Endothelial cell of umbilical vein (primary cell): ENCODE measurements at regions not wholly inside any gene's neighbourhood (a gene's known extent, or its start where the extent isn't known, plus 50 kb on each side); places are given as distances from the start of the nearest gene placed in this dataset.

Source experiments
- BruUV-seq: library from RNA; stranded (reverse); fragments of 400-500 nt; replicated peaks from 2 replicates; lab custom pipeline; 2021; lab: Mats Ljungman, UMichigan
- CTCF ChIA-PET: fragments of 300-600, 350-600 bp; sonication (Branson Sonifier 250); formaldehyde crosslinking; loops from one replicate; lab custom pipeline; 2021; ENCODE audit warnings: antibody characterized with exemption, inconsistent platforms; lab: Charles Lee
- POLR2A ChIA-PET: fragments of 300-600, 350-600 bp; sonication (Branson Sonifier 250); formaldehyde crosslinking; loops from one replicate; lab custom pipeline; 2021; ENCODE audit warnings: antibody characterized with exemption, inconsistent platforms; lab: Charles Lee
- DNase-seq: peaks from one replicate; pipeline ENCODE4 v3.0.0-alpha.2; 2011; ENCODE audit warnings: low read depth, low spot score
- FAIRE-seq: peaks from 2 replicates; lab custom pipeline; 2011; peaks lifted over from hg19 to GRCh38; lab: Jason Lieb, UNC
- H2AFZ ChIP-seq: 2 replicates; pipeline ENCODE4 v1.6.0; 2012; ENCODE audit warnings: low read depth, low read length, control low read depth, inconsistent platforms
- H3K27ac ChIP-seq: 2 replicates; pipeline ENCODE4 v1.5.1; 2011; ENCODE audit warnings: low read depth, mild to moderate bottlenecking, control low read depth, low read length, moderate library complexity; ENCODE audit not compliant: insufficient read depth
- H3K27me3 ChIP-seq, 2 experiments: 2 replicates each; pipeline versions ENCODE4 v1.6.0 to v1.6.1; 2011; ENCODE audit warnings: low read length in 2 of 2, mixed read lengths in 1 of 2; ENCODE audit not compliant: control insufficient read depth in 2 of 2, insufficient read depth in 2 of 2
- H3K36me3 ChIP-seq, 2 experiments: 2 replicates in 1 of 2; 3 replicates in 1 of 2; pipeline ENCODE4 v1.5.1; 2011; ENCODE audit warnings: low read length in 2 of 2, mild to moderate bottlenecking in 1 of 2, moderate library complexity in 1 of 2; ENCODE audit not compliant: control insufficient read depth in 2 of 2, insufficient read depth in 2 of 2; ENCODE audit errors: extremely low read depth in 1 of 2
- H3K4me1 ChIP-seq: 3 replicates; pipeline ENCODE4 v1.5.1; 2011; ENCODE audit warnings: mild to moderate bottlenecking, low read length; ENCODE audit not compliant: control insufficient read depth, insufficient read depth; ENCODE audit errors: extremely low read depth
- H3K4me2 ChIP-seq: 2 replicates; pipeline ENCODE4 v1.6.1; 2011; ENCODE audit warnings: low read length, control low read depth, mixed read lengths; ENCODE audit not compliant: insufficient read depth
- H3K4me3 ChIP-seq, 3 experiments: fragments of 200-600 bp in 1 of 3; sonication (generic), shearing (Covaris generic) in 1 of 3; replicated peaks in 1 of 3; 2 replicates each; pipeline ENCODE4 v1.5.1; 2011 to 2016; ENCODE audit warnings: control low read depth in 3 of 3, low read length in 3 of 3, mild to moderate bottlenecking in 2 of 3, inconsistent platforms in 1 of 3, low read depth in 1 of 3, moderate library complexity in 1 of 3; ENCODE audit not compliant: insufficient read depth in 1 of 3
- H3K79me2 ChIP-seq: 2 replicates; pipeline ENCODE4 v1.6.0; 2012; ENCODE audit warnings: low read length, inconsistent platforms; ENCODE audit not compliant: control insufficient read depth, insufficient read depth
- H3K9ac ChIP-seq: replicated peaks from 2 replicates; pipeline ENCODE3; 2011; ENCODE audit warnings: low read length, control low read depth; ENCODE audit not compliant: insufficient read depth; ENCODE audit errors: extremely low read depth
- H3K9me1 ChIP-seq: replicated peaks from 3 replicates; pipeline ENCODE4 v1.6.0; 2011; ENCODE audit warnings: mild to moderate bottlenecking, low read length; ENCODE audit not compliant: control insufficient read depth, insufficient read depth; ENCODE audit errors: extremely low read depth
- H3K9me3 ChIP-seq: replicated peaks from 2 replicates; pipeline ENCODE4 v1.5.1; 2012; ENCODE audit warnings: low read length, inconsistent platforms; ENCODE audit not compliant: control insufficient read depth, insufficient read depth
- H4K20me1 ChIP-seq: replicated peaks from 2 replicates; pipeline ENCODE3; 2011; ENCODE audit warnings: mild to moderate bottlenecking, low read length; ENCODE audit not compliant: control insufficient read depth, insufficient read depth; ENCODE audit errors: extremely low read depth
- EZH2 ChIP-seq: IDR thresholded peaks from 2 replicates; pipeline ENCODE4 v1.6.1; 2012; ENCODE audit warnings: borderline replicate concordance, low read depth, mild to moderate bottlenecking, moderate library complexity, low read length, inconsistent platforms; ENCODE audit not compliant: severe bottlenecking
- FOS ChIP-seq: IDR thresholded peaks from 2 replicates; pipeline ENCODE4 v1.6.1; 2011; ENCODE audit warnings: mild to moderate bottlenecking, low read length, moderate library complexity, borderline replicate concordance; ENCODE audit not compliant: insufficient read depth
- GATA2 ChIP-seq: IDR thresholded peaks from 2 replicates; pipeline ENCODE4 v1.7.0; 2011; ENCODE audit warnings: low read depth, mild to moderate bottlenecking, moderate library complexity, mixed read lengths, low read length; ENCODE audit not compliant: insufficient read length, insufficient read depth
- JUN ChIP-seq: IDR thresholded peaks from 2 replicates; pipeline ENCODE4 v1.6.1; 2011; ENCODE audit warnings: borderline replicate concordance, low read depth; ENCODE audit not compliant: insufficient read length, insufficient read depth
- MYC ChIP-seq: IDR thresholded peaks from one replicate; pipeline ENCODE4 v1.6.1; 2011; ENCODE audit warnings: mild to moderate bottlenecking, low read depth, low read length
- POLR2AphosphoS5 ChIP-seq: IDR thresholded peaks from 2 replicates; pipeline ENCODE4 v1.6.1; 2012; ENCODE audit warnings: low read depth, mild to moderate bottlenecking, control low read depth, low read length, moderate library complexity; ENCODE audit not compliant: insufficient read depth
- dilution Hi-C: fragments of 300-500 bp; cut with MboI; formaldehyde crosslinking; loops from one replicate; pipeline ENCODE4 v1.15.0; 2019; ENCODE audit warnings: low sequenced_read_pairs; ENCODE audit not compliant: extremely low pct_ligation_motif_present
- intact Hi-C: fragments of 100-400 bp; cut with micrococcal nuclease; formaldehyde crosslinking; loops from one replicate; pipeline ENCODE4 v1.10.0; 2022
- TF ChIP-seq, protein P1 (sequence below), 2 donors: IDR thresholded peaks; 1 replicate in 1 of 2; 2 replicates in 1 of 2; pipeline ENCODE4 v1.5.1; 2011; ENCODE audit warnings: low read length in 2 of 2, mild to moderate bottlenecking in 2 of 2, moderate library complexity in 2 of 2, control low read depth in 1 of 2, inconsistent platforms in 1 of 2, low read depth in 1 of 2; ENCODE audit not compliant: insufficient read depth in 1 of 2; ENCODE audit errors: extremely low read depth in 1 of 2

DNA sequence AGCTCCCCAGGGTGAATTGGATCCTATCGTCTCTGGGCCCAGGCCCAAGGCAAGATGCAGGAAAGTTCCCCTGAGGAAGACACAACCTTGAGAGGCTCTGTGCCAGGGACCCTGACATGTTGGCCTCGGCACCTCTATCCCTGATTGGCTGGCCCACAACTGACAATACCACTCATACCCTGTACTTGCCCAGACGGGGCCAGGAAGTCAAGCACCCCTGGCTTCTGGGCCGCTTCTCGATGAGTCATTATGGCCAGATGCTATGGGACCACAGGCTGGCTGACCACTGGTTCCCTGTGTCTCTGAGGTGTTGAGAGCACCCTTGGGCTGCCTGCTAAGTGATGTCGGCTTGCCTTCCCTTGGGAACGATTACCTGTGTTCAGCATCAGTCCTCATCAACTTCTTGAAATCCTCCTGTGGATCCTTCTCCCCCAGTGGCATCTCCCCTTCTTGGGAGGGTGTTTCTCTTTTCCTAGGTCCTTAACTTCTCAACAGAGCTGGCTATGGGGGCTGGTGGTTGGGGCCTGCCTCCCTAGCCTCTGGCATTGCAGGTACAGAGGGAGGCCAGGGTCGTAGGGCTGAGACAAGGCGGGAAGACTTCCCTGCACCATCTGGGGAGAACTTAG lies 54.5 kb upstream of the MAMLD1 start:
- no peaks in the 10 kb centered on the region for H3K36me3 ChIP-seq
- no peak for TF ChIP-seq JUN
- TF ChIP-seq POLR2AphosphoS5: no peak
- TF ChIP-seq GATA2: no peak
- TF ChIP-seq MYC: no peak
- TF ChIP-seq FOS: no peak
- no peak for TF ChIP-seq EZH2
- TF ChIP-seq, protein P1, sequence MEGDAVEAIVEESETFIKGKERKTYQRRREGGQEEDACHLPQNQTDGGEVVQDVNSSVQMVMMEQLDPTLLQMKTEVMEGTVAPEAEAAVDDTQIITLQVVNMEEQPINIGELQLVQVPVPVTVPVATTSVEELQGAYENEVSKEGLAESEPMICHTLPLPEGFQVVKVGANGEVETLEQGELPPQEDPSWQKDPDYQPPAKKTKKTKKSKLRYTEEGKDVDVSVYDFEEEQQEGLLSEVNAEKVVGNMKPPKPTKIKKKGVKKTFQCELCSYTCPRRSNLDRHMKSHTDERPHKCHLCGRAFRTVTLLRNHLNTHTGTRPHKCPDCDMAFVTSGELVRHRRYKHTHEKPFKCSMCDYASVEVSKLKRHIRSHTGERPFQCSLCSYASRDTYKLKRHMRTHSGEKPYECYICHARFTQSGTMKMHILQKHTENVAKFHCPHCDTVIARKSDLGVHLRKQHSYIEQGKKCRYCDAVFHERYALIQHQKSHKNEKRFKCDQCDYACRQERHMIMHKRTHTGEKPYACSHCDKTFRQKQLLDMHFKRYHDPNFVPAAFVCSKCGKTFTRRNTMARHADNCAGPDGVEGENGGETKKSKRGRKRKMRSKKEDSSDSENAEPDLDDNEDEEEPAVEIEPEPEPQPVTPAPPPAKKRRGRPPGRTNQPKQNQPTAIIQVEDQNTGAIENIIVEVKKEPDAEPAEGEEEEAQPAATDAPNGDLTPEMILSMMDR (IDR thresholded peaks at IDR 0.05; ENCODE audit: extremely low read depth in 1 of 2, insufficient read depth in 1 of 2, low read depth in 1 of 2, low read length in 2 of 2): no peak
- no peaks in the 10 kb centered on the region for H3K27me3 ChIP-seq
- no peaks in the 10 kb centered on the region for H3K9me1 ChIP-seq
- FAIRE-seq (peak; percentile 43), DNase-seq (no peak)
- dilution Hi-C loops: no loop called here
- BruUV-seq: no TSS peak
- no peaks in the 10 kb centered on the region for H3K4me1 ChIP-seq
- no peak overlapping the region for H3K9ac ChIP-seq
- intact Hi-C loops: no loop called here
- H3K4me3 ChIP-seq: no peak overlapping the region
- H3K79me2 ChIP-seq: no peaks in the 10 kb centered on the region
- H4K20me1 ChIP-seq: no peaks in the 10 kb centered on the region
- H3K9me3 ChIP-seq: no peaks in the 10 kb centered on the region
- H3K27ac ChIP-seq: no peak overlapping the region
- H3K4me2 ChIP-seq: no peak overlapping the region
- ChIA-PET POLR2A (no interaction called here), CTCF (no interaction called here)
- H2AFZ ChIP-seq: no peak overlapping the region
